Suprapubic skin (tissue), 4 donors: ENCODE measurements at regions not wholly inside any gene's neighbourhood (a gene's known extent, or its start where the extent isn't known, plus 50 kb on each side); places are given as distances from the start of the nearest gene placed in this dataset.

ENCODE experiments used
- CTCF ChIP-seq, 2 donors: fragments of 200-600 bp in 1 of 2; fragments of 450-650 bp in 1 of 2; sonication (generic) in 1 of 2; IDR thresholded peaks; one replicate each; pipeline ENCODE4 v1.5.1; 2016 to 2019; ENCODE audit warnings: antibody characterized with exemption in 2 of 2, mild to moderate bottlenecking in 1 of 2, moderate library complexity in 1 of 2
- EP300 ChIP-seq: sonication (generic); formaldehyde crosslinking; IDR thresholded peaks from one replicate; pipeline ENCODE4 v1.6.1; 2017; ENCODE audit warnings: antibody characterized with exemption
- POLR2A ChIP-seq, 2 donors: fragments of 450-650 bp; IDR thresholded peaks; one replicate each; pipeline ENCODE4 v1.6.1; 2017; ENCODE audit warnings: antibody characterized with exemption in 2 of 2, mild to moderate bottlenecking in 2 of 2, moderate library complexity in 2 of 2
- POLR2AphosphoS5 ChIP-seq, 3 donors: sonication (generic); formaldehyde crosslinking; IDR thresholded peaks; one replicate each; pipeline ENCODE4 v1.6.1; 2017; ENCODE audit warnings: antibody characterized with exemption in 3 of 3

- no peak for TF ChIP-seq POLR2AphosphoS5 (IDR thresholded peaks at IDR 0.05)
- no peak for TF ChIP-seq POLR2A (IDR thresholded peaks at IDR 0.05)
- TF ChIP-seq CTCF (IDR thresholded peaks at IDR 0.05): no peak
- TF ChIP-seq EP300: no peak
Measured at GRCh38 chr2:107742460-107743027, 84.1 kb upstream of the RGPD4 start.
